GM18502 (cell line): ENCODE measurements at regions not wholly inside any gene's neighbourhood (a gene's known extent, or its start where the extent isn't known, plus 50 kb on each side); places are given as distances from the start of the nearest gene placed in this dataset.

Source experiments
- ATAC-seq: cut with Tn5 transposase; IDR thresholded peaks from one replicate; pipeline ENCODE4 v1.9.1; 2021; ENCODE audit warnings: mild to moderate bottlenecking; ENCODE audit not compliant: unreplicated experiment, poor library complexity

GRCh38 chr18:22879293-22879692 lies 53.8 kb upstream of the RBBP8 start:
- no peak for ATAC-seq

DNA sequence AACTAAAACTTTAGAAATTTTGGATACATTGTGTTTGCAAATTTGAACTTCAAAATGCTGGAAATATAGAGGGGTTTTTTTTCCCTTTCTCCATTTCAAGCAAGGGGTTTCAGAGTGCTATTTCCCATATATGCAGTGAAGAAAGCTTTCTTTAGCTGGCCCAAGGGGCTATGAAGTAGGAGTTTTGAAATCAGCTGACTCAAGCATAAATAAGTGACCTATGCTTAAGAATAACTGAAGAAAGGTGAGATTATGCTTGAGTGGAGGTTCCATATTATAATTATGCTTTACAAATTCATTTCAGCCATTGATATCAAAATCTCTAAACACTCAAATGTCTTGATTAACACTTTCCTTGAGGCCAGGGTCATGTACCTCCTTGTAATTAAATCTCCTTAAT lies 51.0 kb upstream of the RBBP8 start:
- ATAC-seq, result no peak

DNA sequence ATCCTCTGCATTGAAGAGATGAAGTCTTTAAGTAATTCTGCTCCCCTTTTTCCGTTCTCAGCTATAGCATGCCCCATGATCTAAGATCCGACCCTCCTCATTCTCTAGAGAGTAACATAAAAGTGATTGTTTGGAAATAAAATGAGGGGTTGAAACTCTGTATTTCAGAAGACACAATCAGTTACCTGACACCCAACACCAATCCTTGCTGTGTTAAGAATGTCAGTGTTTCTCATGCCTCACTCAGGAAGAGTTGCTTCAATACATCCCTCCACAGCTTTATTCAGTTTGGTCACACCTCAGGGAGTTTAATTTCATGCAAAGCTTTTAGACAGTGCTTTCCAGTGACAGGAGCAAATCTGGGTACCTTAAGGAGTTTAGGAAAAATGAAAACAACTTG lies 49.9 kb upstream of the RBBP8 start:
- no peak for ATAC-seq
